Fibroblast of lung (primary cell): ENCODE measurements at regions not wholly inside any gene's neighbourhood (a gene's known extent, or its start where the extent isn't known, plus 50 kb on each side); places are given as distances from the start of the nearest gene placed in this dataset.

Experiments
- EZH2 ChIP-seq: IDR thresholded peaks from 2 replicates; pipeline ENCODE4 v1.5.1; 2012; ENCODE audit warnings: low read length, control low read depth, mild to moderate bottlenecking; ENCODE audit errors: missing control alignments
- TF ChIP-seq, protein P1 (sequence below), 2 donors: IDR thresholded peaks in 1 of 2; conservative IDR thresholded peaks in 1 of 2; 1 replicate in 1 of 2; 2 replicates in 1 of 2; pipeline ENCODE4 v1.5.1; 2011 to 2012; ENCODE audit warnings: low read length in 2 of 2, control low read depth in 1 of 2, inconsistent platforms in 1 of 2, low read depth in 1 of 2, mild to moderate bottlenecking in 1 of 2

DNA sequence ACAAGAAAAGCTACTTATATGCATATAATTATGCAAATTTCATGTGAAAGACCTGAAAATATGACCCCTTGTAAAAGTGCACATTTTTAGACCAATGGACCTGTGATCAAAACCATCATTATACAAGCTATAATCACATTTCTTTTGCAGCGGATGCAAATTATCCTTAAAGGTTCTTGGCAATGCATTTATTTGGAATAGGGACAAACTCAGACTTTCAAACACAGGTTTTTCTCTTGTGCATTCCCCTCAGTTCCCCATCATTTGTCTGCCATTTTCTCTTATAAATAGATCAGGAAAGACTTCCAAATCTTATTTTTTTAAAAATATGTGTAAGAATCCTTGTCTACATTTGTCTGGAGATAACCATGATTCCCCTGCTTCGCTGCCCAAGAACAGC lies 954.2 kb upstream of the NRXN1 start:
- TF ChIP-seq, protein P1, sequence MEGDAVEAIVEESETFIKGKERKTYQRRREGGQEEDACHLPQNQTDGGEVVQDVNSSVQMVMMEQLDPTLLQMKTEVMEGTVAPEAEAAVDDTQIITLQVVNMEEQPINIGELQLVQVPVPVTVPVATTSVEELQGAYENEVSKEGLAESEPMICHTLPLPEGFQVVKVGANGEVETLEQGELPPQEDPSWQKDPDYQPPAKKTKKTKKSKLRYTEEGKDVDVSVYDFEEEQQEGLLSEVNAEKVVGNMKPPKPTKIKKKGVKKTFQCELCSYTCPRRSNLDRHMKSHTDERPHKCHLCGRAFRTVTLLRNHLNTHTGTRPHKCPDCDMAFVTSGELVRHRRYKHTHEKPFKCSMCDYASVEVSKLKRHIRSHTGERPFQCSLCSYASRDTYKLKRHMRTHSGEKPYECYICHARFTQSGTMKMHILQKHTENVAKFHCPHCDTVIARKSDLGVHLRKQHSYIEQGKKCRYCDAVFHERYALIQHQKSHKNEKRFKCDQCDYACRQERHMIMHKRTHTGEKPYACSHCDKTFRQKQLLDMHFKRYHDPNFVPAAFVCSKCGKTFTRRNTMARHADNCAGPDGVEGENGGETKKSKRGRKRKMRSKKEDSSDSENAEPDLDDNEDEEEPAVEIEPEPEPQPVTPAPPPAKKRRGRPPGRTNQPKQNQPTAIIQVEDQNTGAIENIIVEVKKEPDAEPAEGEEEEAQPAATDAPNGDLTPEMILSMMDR (conservative IDR thresholded peaks at IDR 0.05 in 1 of 2, IDR thresholded peaks at IDR 0.05 in 1 of 2; ENCODE audit: low read depth in 1 of 2, low read length in 2 of 2) = no peak
- no peak for TF ChIP-seq EZH2
